ENCODE measurements at regions not wholly inside any gene's neighbourhood (a gene's known extent, or its start where the extent isn't known, plus 50 kb on each side); places are given as distances from the start of the nearest gene placed in this dataset.

GRCh38 chr6:88477413-88477812 is 311.3 kb upstream of the CNR1 start:
- Mint-ChIP-seq H3K27me3 (ENCODE audit: unreplicated experiment) (no peaks in the 10 kb centered on the region), H3K9me3 (ENCODE audit: unreplicated experiment) (peaks cover 5% of the 10 kb centered on the region), H3K4me1 (ENCODE audit: unreplicated experiment) (no peaks in the 10 kb centered on the region), H3K27ac (ENCODE audit: unreplicated experiment) (no peak overlapping the region), H3K4me3 (ENCODE audit: unreplicated experiment) (no peak overlapping the region), H3K36me3 (ENCODE audit: unreplicated experiment) (no peaks in the 10 kb centered on the region)
- no peak for TF ChIP-seq CTCF (IDR thresholded peaks at IDR 0.05)
- no peak for DNase-seq (ENCODE audit: extremely low spot score, unreplicated experiment)

GRCh38 chr6:88476388-88476787 is 310.2 kb upstream of the CNR1 start:
- no peak overlapping the region for H3K27ac Mint-ChIP-seq (ENCODE audit: unreplicated experiment)
- H3K9me3 Mint-ChIP-seq (ENCODE audit: unreplicated experiment) = peaks cover 4% of the 10 kb centered on the region
- no peaks in the 10 kb centered on the region for H3K36me3 Mint-ChIP-seq (ENCODE audit: unreplicated experiment)
- no peak for TF ChIP-seq CTCF (IDR thresholded peaks at IDR 0.05)
- no peak for DNase-seq (ENCODE audit: extremely low spot score, unreplicated experiment)
- no peaks in the 10 kb centered on the region for H3K27me3 Mint-ChIP-seq (ENCODE audit: unreplicated experiment)
- H3K4me3 Mint-ChIP-seq (ENCODE audit: unreplicated experiment) = no peak overlapping the region
- H3K4me1 Mint-ChIP-seq (ENCODE audit: unreplicated experiment) = no peaks in the 10 kb centered on the region

GRCh38 chr6:88474720-88475119 is 308.6 kb upstream of the CNR1 start:
- H3K4me3 Mint-ChIP-seq (ENCODE audit: unreplicated experiment) = no peak overlapping the region
- no peak for TF ChIP-seq CTCF (IDR thresholded peaks at IDR 0.05)
- no peaks in the 10 kb centered on the region for H3K4me1 Mint-ChIP-seq (ENCODE audit: unreplicated experiment)
- no peaks in the 10 kb centered on the region for H3K27me3 Mint-ChIP-seq (ENCODE audit: unreplicated experiment)
- H3K27ac Mint-ChIP-seq (ENCODE audit: unreplicated experiment) = no peak overlapping the region
- DNase-seq (ENCODE audit: extremely low spot score, unreplicated experiment) = no peak
- H3K36me3 Mint-ChIP-seq (ENCODE audit: unreplicated experiment) = no peaks in the 10 kb centered on the region
- H3K9me3 Mint-ChIP-seq (ENCODE audit: unreplicated experiment) = no peaks in the 10 kb centered on the region

GRCh38 chr6:88473589-88473988 is 307.4 kb upstream of the CNR1 start:
- Mint-ChIP-seq H3K27me3 (ENCODE audit: unreplicated experiment) (no peaks in the 10 kb centered on the region), H3K4me1 (ENCODE audit: unreplicated experiment) (no peaks in the 10 kb centered on the region), H3K27ac (ENCODE audit: unreplicated experiment) (no peak overlapping the region), H3K4me3 (ENCODE audit: unreplicated experiment) (no peak overlapping the region), H3K36me3 (ENCODE audit: unreplicated experiment) (no peaks in the 10 kb centered on the region), H3K9me3 (ENCODE audit: unreplicated experiment) (no peaks in the 10 kb centered on the region)
- DNase-seq (ENCODE audit: extremely low spot score, unreplicated experiment) = no peak
- TF ChIP-seq CTCF (IDR thresholded peaks at IDR 0.05) = no peak

GRCh38 chr6:88472851-88473525 is 306.8 kb upstream of the CNR1 start:
- DNase-seq (ENCODE audit: extremely low spot score, unreplicated experiment) = no peak
- no peak overlapping the region for H3K4me3 Mint-ChIP-seq (ENCODE audit: unreplicated experiment)
- no peaks in the 10 kb centered on the region for H3K4me1 Mint-ChIP-seq (ENCODE audit: unreplicated experiment)
- no peak overlapping the region for H3K27ac Mint-ChIP-seq (ENCODE audit: unreplicated experiment)
- H3K27me3 Mint-ChIP-seq (ENCODE audit: unreplicated experiment) = no peaks in the 10 kb centered on the region
- TF ChIP-seq CTCF (IDR thresholded peaks at IDR 0.05) = no peak
- no peaks in the 10 kb centered on the region for H3K36me3 Mint-ChIP-seq (ENCODE audit: unreplicated experiment)
- no peaks in the 10 kb centered on the region for H3K9me3 Mint-ChIP-seq (ENCODE audit: unreplicated experiment)
